ENCODE measurements at regions not wholly inside any gene's neighbourhood (a gene's known extent, or its start where the extent isn't known, plus 50 kb on each side); places are given as distances from the start of the nearest gene placed in this dataset.

GRCh38 chr1:58156124-58156468 lies 390.4 kb downstream of the OMA1 start:
- TF ChIP-seq RAD21 (IDR thresholded peaks at IDR 0.05; ENCODE audit: low read depth) (no peak), EP300 (IDR thresholded peaks at IDR 0.05; ENCODE audit: borderline replicate concordance) (no peak)
- TF ChIP-seq, protein P1, sequence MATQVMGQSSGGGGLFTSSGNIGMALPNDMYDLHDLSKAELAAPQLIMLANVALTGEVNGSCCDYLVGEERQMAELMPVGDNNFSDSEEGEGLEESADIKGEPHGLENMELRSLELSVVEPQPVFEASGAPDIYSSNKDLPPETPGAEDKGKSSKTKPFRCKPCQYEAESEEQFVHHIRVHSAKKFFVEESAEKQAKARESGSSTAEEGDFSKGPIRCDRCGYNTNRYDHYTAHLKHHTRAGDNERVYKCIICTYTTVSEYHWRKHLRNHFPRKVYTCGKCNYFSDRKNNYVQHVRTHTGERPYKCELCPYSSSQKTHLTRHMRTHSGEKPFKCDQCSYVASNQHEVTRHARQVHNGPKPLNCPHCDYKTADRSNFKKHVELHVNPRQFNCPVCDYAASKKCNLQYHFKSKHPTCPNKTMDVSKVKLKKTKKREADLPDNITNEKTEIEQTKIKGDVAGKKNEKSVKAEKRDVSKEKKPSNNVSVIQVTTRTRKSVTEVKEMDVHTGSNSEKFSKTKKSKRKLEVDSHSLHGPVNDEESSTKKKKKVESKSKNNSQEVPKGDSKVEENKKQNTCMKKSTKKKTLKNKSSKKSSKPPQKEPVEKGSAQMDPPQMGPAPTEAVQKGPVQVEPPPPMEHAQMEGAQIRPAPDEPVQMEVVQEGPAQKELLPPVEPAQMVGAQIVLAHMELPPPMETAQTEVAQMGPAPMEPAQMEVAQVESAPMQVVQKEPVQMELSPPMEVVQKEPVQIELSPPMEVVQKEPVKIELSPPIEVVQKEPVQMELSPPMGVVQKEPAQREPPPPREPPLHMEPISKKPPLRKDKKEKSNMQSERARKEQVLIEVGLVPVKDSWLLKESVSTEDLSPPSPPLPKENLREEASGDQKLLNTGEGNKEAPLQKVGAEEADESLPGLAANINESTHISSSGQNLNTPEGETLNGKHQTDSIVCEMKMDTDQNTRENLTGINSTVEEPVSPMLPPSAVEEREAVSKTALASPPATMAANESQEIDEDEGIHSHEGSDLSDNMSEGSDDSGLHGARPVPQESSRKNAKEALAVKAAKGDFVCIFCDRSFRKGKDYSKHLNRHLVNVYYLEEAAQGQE (IDR thresholded peaks at IDR 0.05; ENCODE audit: low read depth) = no peak

Measured in Ishikawa (cell line).